HG03521 (cell line): ENCODE measurements at regions not wholly inside any gene's neighbourhood (a gene's known extent, or its start where the extent isn't known, plus 50 kb on each side); places are given as distances from the start of the nearest gene placed in this dataset.
"Not testable (repeated sequence)": the region's sequence is repeated elsewhere in the genome, so short reads cannot be mapped to it uniquely, and the experiment has no call there.

ENCODE experiments used
- ATAC-seq: cut with Tn5 transposase; IDR thresholded peaks from one replicate; pipeline ENCODE4 v1.9.1; 2021; ENCODE audit warnings: mild to moderate bottlenecking, moderate library complexity; ENCODE audit not compliant: unreplicated experiment

DNA sequence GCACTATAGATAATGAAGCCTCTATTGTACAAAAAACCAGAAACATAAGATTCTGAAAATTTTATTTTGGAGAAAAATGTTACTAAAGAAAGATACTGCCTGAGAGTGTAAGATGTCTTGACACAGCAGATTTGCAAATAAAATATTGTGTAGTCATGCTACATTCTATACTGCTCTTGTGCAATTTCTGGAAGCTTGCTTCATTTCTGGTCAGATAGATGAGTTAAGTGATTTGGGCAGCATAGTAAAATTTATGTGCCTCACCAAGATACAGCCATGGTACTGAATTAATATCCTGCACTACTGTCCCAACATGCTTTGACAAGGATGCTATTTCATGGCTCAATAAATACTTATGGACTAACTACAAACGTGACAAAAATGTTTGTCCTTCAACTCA, 55.1 kb upstream of the STARD13 start:
- ATAC-seq, result no peak

- ATAC-seq, result no peak
Observed at GRCh38 chr13:33341861-33342452, 56.4 kb upstream of the STARD13 start.

DNA sequence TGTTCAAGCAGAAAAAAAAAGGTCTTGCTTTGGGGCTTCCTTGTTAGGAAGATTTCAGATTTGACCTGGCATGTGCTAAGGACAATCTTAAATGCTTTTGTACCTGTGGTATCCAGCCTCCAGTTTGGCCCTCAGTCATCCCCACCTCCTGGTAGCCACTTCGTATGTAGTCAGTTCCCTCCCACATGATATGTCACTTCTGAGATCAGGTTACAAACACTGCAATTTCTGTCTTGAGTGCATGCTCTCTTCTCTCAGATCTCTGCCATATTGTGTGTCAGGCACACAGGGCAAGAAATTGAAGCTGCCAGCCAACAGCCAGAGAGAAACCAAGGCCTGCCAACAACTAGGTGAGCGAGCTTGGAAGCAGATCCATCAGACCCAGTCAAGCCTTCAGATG, 60.3 kb upstream of the STARD13 start:
- no peak for ATAC-seq

GRCh38 chr13:33347861-33348260, 62.3 kb upstream of the STARD13 start:
- ATAC-seq, result no peak

- no peak for ATAC-seq
Observed at GRCh38 chr13:33348366-33348765, 62.8 kb upstream of the STARD13 start.

GRCh38 chr13:33349288-33349985, 63.9 kb upstream of the STARD13 start:
- no peak for ATAC-seq

DNA sequence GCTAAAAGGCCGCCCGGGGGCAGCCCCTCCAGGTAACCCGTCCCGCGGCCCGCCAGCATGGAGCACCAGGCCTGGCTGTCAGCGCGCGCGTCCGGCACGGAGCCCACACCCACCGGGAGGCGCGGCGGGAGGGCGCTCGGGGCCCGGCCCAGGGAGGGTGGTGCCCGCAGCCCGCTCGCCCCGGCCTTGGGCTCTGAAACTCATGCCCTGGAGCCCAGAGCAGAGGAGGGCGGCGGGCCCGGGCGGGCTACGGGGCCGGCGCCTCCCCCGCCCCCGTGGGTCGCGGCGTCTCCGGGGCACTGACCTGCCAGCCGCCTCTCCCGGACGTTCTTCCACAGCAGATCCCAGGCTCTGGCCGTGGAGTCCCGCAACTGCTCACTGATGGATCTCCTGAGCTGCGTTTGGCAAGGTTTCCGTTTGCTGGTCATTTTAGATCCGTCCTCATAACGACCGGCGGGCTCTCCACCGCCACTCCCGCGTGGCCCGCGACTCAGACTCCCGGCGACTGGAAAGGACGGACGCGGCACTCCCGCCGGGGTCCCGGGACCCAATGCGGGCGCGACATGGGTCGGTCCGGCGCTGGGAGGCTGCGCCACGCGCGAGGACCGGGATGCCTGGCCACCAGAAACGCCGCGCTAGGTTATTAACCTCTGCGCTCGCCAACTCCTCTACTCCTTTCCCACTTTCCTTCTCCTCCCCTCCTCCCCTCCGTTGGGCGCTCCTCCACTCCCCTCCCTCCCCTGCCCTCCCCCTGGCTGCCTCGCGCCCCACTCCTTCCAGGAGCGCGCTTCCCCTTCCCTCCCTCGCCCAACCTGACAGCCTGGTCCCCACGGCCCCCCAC, 64.7 kb upstream of the STARD13 start:
- ATAC-seq, result no peak

GRCh38 chr13:33351319-33351718, 65.8 kb upstream of the STARD13 start:
- no peak for ATAC-seq

DNA sequence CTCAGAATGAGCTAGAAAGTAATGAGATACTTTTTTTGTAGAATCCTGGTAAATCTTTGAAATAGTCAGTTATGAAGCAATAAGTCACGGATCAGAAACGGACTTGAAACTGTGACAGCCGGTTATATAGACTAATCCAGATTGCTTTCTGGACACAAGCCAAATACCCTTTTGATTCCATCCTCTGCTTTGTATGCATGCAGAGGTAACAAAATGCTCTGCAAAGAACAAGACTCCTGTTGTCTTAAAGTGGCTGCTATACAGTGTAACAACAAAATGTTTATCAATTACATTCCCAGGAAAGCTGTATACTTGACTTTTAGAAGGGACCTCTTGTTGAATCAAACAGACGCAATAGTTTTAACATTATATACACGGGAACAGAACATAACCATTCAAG, 66.5 kb upstream of the STARD13 start:
- no peak for ATAC-seq

GRCh38 chr13:33352526-33352925, 67.0 kb upstream of the STARD13 start:
- ATAC-seq, result no peak

- peak; percentile 61 for ATAC-seq
Observed at GRCh38 chr13:33353210-33353609, 67.7 kb upstream of the STARD13 start.

DNA sequence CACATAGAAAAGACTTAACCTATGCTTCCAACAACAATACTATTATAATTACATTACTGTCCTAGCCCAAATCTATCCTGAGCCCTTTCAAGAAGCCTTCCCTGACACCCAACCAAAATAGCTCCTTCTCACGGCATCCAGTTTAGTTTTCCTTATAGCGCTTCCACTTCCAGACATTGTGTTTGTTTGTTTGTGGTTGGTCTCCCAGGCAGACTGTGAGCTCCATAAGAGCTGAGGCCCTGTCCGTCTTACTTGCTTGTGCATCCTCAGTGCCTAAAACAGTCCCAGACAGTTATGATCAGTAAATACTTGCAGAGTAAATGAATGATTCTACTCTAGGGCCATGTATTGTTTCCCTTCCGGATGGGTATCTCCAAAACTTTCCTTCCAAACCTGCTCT, 68.1 kb upstream of the STARD13 start:
- no peak for ATAC-seq

GRCh38 chr13:33355201-33355895, 69.8 kb upstream of the STARD13 start:
- ATAC-seq, result no peak

DNA sequence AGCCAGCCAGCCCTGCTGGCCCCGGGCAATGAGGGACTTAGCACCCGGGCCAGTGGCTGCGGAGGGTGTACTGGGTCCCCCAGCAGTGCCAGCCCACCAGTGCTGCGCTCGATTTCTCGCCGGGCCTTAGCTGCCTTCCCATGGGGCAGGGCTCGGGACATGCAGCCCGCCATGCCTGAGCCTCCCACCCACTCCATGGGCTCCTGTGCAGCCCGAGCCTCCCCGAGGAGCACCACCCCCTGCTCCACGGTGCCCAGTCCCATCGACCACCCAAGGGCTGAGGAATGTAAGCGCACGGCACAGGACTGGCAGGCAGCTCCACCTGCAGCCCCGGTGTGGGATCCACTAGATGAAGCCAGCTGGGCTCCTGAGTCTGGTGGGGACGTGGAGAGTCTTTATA, 72.5 kb upstream of the STARD13 start:
- ATAC-seq, result not testable (repeated sequence)

DNA sequence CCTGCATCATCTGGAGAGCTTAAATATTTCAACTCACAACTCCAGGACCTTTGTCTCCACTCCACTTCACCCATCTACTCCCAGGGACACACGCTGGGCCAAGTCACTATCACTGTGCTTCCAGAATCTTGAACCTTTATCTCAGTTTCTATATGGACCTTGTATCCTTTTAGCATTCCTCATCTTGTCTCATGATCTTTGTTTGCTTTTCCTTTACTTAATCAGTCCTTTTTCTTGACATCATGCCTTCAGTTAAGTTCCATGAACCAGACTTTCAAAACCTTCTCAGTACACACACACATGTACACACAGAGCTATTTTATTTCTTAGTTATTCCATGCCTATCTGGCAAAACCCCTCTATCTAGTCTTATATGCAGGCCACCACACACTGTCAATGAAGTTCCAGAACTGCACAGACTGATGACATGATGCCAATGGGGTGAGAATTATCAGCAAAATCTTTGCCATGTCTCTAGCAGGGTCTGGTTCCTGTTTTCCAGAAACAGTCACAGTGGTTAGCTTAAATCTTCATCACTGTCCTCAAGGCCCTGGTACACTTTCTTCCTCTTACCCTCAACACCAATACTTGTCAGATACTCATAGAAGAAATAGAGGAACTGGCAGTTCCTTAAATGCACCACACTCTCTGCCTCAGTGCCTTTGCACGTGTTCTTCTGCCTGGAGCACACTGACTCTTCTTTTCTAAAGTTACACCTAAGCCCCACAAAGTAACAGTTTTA, 77.6 kb upstream of the STARD13 start:
- no peak for ATAC-seq

DNA sequence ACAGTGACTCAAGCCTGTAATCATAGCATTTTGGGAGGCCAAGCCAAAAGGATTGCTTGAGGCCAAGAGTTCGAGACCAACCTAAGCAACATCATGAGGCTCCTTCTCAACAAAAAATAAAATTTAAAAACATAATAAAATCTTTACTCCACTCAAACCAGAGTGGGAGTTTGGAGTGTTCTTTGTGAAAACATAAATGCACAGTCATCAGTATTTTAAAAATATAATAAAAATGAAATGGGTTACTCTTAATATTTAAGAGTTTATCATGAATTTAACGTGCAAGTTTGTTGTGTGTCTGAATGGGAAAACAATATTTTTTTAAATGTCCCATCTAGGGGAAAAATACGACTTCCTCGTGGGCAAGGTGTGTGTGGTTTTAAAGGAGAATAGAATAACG, 78.6 kb upstream of the STARD13 start:
- ATAC-seq, result no peak

- ATAC-seq, result no peak
Observed at GRCh38 chr13:33366469-33367062, 81.0 kb upstream of the STARD13 start.

GRCh38 chr13:33367171-33367895, 81.8 kb upstream of the STARD13 start:
- ATAC-seq, result no peak

DNA sequence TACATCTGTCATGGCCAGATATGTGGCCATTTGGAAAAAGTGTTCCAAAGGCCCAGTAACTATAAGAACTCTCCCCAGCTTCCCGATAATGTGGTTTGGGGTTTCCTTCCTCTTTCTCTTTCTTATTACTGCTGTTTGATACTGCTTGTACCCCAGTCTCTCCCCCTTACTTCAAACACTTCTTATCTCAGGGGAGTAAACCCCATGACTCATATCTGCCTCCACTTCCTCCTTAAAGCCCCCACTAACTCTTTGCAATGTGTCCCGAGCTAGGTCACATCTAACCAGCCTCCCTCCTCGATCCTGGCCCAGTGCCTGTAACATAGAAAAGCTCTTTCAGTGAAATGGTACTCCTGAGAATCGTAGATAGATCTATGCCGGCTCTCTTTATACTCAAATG, 82.4 kb upstream of the STARD13 start:
- no peak for ATAC-seq

GRCh38 chr13:33369073-33369472, 83.5 kb upstream of the STARD13 start:
- ATAC-seq, result no peak
